GM20431 (cell line): ENCODE measurements at regions not wholly inside any gene's neighbourhood (a gene's known extent, or its start where the extent isn't known, plus 50 kb on each side); places are given as distances from the start of the nearest gene placed in this dataset.
"Not testable (repeated sequence)": the region's sequence is repeated elsewhere in the genome, so short reads cannot be mapped to it uniquely, and the experiment has no call there.

Source experiments
- in situ Hi-C: fragments of 300-500 bp; cut with MseI, MboI; formaldehyde crosslinking; loops from one replicate; pipeline ENCODE4 v1.15.0; 2020; ENCODE audit warnings: low sequenced_read_pairs; ENCODE audit not compliant: unreplicated experiment

DNA sequence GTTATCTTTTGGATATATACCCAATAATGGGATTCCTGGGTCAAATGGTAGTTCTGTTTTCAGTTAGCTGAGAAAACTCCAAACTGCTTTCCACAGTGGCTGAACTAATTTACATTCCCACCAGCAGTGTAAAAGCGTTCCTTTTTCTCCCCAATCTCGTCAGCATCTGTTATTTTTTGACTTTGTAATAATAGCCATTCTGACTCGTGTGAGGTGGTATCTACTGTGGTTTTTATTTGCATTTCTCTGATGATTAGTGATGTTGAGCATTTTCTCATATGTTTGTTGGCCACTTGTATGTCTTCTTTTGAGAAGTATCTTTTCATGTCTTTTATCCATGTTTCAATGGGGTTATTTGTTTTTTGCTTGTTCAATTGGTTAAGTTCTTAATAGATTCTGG, 82.1 kb upstream of the ABCA1 start:
- in situ Hi-C loops: not testable (repeated sequence)

DNA sequence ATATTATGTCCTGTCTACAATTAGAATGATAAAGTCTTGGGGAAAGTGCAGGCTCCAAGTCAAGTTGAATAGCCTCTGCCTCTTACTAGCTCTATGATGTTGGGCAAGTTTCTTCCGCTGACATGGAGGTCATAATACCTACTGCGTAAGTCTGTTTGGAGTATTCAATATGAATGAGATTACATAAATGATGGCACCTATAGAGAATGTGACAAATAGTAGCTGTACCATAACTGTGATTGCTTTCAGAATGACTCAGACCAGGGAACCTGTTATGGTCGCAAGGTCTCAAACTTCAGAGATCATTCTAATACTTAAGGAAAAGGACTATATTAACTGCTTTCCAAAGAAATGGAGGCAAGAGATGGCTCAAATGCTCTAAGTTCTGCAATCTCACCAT, 94.0 kb upstream of the ABCA1 start:
- in situ Hi-C loops: no loop called here

DNA sequence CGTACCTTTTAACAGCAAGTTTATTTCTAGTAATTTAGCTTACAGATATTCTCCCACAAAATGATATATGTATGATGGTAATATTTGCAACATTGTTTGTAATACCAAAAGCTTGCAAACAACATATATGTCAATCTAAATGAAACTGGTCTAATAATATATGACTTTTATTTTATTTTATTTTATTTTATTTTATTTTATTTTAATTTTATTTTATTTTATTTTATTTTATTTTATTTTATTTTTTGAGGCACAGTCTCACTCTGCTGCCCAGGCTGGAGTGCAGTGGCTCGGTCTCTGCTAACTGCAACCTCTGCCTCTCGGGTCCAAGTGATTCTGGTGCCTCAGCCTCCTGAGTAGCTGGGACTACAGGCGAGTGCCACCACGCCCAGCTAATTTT, 94.6 kb upstream of the ABCA1 start:
- in situ Hi-C loops: not testable (repeated sequence)

DNA sequence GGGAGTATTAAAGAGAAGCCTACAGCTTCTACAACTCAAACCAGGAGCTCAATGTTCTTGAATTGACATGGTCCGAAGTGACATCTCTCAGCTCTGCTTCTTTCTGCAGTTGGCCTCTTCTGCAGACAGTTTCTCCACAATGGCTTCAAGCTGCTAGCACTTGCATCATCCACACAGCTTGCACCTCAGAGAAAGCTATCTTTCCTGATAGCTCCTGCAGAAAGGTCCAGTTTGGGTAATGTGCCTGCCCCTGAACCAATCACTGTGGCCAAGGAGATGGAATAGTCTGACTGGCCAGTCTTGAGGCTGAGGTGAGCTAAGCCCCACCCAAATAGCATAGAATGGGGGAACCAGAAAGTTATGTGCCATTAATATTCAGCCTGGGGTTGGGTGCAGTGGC, 95.8 kb upstream of the ABCA1 start:
- in situ Hi-C loops: no loop called here

DNA sequence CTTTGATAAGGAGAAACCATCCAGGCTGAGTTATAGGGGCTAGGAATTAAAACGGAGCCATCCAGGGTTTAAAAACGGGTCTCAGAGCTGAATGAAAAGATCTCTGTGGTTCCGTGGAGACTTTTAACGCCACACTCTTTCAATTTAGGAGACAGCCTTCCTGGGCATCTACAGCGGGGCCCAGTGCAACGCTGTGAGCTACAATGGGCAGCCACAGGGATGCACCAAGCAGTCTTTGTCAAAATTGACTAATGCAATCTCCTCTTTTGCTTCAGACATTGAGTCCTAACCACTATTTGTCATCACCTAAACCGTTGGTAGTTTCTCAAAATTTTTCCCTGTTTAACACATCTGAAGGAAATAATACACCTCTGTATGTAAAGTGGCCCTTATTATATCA, 96.6 kb upstream of the ABCA1 start:
- in situ Hi-C loops: no loop called here

DNA sequence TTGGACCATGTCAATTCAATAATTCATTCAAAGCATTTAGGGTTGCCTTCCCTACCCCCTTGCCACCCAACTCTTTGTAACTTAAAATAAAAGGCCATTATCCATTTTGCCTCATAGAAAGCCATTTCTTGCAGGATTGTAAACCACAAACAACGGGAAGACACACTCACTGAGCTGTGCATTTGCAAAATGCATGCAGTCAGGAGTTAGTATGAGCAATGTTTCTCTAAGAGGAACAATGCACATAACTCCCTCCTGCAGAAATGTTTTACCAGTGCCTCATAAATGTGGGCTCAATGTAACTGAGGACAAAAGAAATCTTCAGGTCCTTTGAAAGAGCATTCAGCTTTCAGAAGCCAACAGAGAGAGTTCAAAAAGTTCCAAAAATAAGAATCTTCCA, 98.5 kb upstream of the ABCA1 start:
- in situ Hi-C loops: no loop called here

DNA sequence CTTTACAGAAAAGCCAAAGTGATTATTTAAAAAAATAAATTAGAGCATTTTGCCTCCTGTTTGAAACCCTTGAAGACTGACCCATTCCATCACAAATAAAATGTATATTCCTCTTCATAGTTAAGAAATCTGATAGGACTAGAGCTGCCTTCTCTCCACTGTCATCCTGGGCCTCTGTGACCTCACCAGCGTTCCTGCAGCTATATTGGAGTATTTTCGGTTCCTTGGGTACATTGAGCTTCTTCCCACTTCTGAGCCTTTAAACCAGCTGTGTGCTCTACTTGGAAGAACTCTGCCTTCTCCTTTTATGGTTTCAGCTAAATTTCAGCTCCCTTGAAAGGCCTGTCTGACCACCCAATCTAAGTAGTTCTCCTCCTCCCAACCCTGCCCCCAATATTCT, 99.1 kb upstream of the ABCA1 start:
- in situ Hi-C loops: no loop called here

DNA sequence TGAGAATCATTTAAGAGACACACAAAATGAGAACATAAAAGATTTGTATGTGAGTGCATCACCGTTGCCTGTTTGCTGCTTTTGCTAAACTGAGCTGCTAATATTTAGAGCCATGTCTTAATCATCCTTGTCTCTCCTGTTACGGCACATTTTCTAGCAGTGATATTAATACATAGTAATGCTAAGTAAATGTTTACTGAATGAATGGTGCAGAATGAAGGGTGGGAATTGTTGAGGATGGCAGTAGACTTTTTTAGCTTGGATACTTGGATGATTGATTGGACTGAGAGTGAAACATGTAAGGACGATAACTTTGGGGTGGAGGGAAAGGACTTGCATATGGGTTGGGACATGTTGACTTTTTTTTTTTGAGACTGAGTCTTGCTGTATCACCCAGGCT, 102.3 kb upstream of the ABCA1 start:
- in situ Hi-C loops: no loop called here

DNA sequence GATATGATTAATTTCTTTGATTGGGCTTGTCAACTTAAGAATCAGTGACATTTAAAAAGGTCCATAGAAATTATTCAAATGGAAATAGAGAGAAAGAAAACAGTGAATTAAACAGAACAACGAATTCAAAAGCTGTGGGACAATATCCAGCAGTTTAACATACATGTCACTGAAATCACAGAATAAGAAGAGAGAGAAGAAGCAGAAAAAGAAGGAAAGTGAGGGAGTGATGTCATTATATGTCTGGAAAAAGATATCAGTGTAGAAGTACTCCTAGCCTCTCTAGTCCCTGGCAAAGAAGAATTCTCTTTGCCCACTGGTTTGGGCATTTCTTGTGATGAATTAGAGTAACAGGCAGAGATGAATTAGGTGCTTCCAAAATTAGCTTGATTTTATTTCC, 109.2 kb upstream of the ABCA1 start:
- in situ Hi-C loops: no loop called here

DNA sequence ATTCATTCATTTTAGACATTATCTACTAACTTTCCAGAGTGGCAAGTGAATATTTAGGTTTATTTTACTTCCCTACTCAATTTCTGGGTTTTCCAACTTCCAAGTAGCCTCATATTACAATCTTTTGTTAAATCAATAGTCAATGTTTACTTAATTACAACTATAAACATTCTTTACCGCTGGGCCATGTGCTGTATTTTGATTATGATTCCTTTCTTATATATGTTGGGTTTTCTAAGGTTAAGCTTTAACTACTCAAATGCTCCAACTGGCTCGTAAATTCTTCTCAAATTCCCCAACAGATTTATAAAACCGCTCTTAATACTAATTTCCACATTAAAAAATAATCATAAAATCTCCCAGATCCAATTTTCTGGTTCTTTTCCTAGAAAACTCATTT, 110.1 kb upstream of the ABCA1 start:
- in situ Hi-C loops: no loop called here

DNA sequence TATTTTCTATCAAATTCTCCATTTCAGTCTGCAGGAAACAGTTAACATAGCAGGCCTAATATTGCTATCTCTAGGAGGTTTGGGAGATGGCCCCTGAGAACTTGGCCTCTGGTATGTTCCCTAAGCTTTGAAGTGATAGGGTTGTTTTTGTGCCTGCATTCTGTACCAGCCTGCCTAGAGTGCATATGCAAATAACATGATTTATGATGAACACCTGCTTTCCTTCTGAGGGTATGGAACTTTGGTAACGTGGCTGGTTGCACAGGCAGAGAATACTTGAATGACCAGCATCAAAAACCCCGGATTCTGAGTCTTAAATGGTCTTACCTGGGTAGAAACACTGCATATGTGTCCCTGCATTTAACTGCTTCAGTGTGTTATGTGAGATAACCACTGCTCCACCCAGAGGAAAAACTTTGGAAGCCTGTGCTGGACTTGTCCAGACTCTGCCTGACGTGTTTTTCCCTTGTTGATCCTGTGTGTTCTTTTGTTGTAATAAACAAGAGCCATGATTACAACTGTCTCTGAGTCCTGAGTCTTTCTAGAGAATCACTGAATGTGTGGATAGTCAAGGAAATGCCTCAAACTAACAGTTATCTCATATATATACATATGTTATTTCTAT, 111.3 kb upstream of the ABCA1 start:
- in situ Hi-C loops: no loop called here

DNA sequence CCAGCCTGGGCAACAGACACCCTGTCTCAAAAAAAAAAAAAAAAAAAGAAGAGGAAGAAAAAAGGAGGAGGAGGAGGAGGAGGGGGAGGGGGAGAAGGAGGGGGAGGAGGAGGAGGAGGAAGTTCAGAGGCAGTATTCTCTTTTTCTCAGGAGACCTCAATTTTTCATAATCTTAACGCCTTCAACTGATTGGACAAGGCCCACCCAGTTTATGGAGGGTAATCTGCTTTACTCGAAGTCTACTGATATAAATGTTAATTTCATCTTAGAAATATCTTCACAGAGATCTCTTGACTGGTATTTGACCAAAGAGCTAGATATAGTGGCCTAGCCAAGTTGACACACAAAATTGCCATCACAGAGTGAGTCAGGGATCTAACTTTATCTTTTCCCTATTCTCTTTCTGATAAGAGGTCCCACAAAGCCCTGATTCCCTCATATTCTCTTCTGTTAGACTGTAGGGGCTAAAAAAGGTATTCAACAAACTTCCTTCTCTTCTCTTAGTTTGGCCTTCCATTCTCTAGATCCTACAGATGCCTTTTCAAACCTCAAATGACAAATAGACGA, 115.5 kb upstream of the ABCA1 start:
- in situ Hi-C loops: no loop called here

DNA sequence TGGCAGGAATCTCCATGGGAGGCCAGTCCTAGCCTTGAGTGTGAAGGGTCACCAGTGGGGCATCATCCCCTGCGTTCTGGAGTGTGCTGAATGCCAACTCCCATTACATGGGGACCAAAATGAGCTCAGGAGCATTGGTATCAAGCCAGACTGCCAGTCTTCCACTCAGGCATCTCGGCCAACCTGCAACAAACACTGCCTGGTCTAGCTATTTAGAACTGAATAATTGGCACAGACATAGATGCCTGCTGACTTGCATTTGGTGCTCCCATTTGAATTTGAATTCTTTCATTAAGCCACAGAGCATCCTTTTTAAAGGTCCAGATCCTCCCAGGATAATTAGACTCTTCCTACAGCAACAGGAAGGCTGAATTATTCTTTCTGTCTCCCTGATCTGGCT, 116.6 kb upstream of the ABCA1 start:
- in situ Hi-C loops: no loop called here

DNA sequence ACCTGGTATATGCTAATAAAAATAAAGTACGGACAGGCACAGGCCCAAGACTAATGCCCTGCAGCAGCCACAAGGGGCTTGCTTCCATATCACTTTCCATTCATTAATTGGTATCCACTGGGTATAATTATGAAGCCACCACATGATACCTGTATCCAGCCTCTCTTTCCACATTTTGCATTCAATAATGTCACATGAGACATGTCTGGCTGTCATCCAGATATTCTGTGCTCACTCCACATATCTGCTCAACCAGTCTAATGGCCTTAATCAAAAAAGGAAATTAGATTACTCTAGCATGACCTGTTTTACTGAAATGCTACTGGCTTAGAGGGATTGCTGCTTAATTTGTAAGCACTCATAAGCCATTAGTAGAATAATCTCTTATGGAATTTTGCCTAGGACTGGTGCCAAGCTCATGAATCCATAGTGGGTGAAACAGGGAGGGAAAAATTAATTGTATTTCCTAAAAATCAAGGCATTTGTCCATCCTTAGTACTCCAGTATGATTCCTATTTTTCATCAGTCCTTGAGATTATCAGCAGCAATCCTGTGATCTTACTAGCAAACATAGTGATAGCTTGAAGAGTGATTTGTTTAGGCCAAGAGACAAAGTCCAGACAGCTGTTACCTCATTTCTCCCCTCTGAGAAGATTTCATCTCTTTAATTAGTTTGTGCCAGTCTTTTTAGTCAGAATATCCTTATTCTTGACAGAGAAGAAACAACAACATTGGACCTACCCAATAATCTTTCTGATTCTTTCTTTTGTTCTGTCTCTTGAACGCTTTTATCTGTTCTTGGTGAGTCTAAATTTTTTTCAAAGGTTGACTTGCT, 119.2 kb upstream of the ABCA1 start:
- in situ Hi-C loops: no loop called here

DNA sequence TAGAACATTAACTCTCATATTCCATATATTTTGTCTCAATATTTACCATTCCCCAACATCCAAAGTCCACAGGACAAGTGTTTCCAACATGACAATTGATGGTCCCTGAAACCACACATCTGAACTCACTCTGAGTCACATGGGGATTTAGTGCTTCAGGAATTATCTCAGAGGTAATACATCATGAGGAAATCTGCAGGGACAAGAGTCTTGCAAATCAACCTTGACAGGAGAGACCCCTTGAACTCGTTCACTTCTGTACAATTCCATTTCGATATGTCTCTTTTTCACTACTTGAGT, 119.7 kb upstream of the ABCA1 start:
- in situ Hi-C loops: no loop called here

DNA sequence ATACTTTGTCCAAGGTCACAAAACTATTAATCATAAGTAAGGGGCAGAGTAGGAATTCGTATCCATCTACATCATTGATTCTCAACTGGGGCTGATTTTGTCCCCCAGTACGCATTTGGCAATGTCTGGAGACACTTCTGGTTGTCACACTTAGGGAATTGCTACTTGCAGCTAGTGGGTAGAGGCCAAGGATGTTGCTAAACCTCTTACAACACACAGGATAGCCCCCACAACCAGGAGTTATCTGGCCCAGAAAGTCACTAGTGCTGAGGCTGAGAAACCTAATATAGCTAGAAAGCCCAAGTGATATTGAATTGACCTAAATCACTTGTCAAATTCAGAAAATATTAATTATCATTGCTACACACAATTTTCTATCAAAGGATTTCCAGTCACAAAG, 120.4 kb upstream of the ABCA1 start:
- in situ Hi-C loops: no loop called here

DNA sequence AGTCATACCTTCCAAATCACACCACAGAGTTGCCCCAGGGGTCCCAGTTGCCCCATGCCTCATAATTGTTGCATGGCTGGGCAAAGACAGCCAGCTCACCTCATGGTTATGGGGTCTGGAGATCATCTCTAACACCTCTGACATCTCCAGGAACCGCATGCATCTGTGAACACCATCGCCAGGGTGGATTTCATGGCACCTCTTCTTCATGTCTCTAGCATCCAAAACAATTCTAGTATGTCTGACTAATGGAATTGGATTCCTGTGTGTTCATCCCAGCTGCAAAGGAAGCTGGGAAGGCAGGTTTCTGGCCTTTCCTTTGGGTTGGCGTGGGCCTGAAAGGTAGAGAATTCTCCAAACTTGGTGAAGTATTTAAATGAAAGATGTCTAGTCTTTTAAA, 122.3 kb upstream of the ABCA1 start:
- in situ Hi-C loops: no loop called here

DNA sequence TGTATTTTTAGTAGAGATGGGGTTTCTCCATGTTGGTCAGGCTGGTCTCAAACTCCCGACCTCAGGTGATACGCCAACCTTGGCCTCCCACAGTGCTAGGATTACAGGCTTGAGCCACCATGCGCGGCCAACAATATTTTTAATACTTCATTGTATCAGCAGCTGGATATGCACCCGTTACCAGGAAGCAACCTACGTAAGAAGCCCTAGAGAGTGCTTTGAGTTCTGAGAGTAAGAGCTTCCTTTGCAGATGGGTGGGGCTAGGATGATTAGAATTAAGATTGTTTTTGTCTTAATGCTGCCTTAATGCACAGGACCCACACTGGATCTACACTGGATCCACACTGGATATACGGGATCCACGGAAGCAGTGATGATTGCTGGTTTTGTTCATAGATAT, 123.9 kb upstream of the ABCA1 start:
- in situ Hi-C loops: no loop called here

DNA sequence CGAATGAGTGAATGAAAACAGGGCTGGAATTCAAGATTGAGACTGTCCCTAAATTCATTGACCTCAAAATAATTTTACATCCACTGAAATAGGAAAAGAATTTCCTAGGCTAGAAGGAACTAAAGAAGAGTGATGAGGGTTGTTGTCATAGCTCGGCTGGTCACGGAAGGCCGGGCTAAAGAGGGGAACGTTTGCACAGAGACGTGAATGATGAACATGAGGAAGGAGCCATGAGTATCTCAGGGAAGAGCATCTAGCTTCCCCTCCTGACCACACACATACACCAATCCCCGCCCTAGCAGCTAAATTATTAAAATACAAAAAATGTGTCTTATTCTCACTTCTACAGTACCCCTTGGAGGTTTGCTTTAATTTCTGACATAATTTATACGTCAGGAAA, 124.4 kb upstream of the ABCA1 start:
- in situ Hi-C loops: no loop called here

DNA sequence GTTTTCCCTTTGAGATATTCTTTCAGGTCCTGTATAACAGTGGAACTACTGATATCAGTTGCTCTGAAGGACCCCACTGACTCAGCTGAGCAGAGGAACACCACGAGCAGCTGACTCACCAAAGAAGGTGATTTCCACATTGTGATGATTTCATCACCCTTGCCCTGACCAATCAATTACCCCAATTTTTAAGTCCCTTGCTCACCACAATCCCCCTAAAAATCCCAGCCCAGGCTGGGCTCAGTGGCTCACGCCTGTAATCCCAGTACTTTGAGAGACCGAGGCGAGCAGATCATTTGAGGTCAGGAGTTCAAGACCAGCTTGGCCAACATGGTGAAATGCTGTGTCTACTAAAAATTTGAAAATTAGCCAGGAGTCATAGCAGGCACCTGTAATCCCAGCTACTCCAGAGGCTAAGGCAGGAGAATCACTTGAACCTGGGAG, 125.3 kb upstream of the ABCA1 start:
- in situ Hi-C loops: no loop called here

DNA sequence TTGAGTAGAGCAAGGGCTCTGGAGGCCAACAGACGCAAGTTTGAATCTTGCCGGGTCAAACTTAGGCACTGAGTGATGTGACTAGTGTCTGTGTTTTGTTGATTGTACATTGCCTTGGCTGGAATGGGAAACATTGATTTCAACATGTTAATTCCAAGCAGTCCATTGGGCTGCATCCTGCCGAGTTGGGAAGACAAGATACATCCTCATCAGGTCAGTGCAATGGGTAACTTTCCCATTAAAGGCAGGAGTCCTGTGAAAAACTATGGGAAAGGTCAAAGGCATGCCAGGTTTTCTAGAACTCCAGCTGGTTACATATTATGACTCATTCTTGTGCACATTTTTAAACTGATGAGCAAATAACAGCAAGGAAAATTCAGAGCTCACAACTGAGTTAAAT, 126.5 kb upstream of the ABCA1 start:
- in situ Hi-C loops: no loop called here

DNA sequence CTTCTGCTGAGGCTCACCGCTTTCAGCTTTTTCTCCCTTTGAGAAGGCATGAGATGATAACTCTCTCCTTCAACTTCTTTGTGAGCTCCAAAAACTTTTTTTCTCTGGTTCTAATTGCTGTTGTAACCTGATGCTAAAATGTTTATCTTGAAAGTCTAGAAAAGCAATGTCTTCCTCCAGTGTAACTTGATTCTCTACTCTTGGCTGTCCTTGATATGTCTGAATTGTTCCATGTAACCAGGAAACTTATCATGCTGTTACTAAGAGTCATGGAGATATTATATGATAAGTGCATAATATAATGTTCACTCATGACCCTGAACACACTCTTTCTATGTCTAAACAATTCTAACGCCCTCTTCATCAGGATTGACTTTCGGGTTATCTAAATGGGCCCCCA, 128.0 kb upstream of the ABCA1 start:
- in situ Hi-C loops: no loop called here
